MM.1S (cell line): ENCODE measurements at regions not wholly inside any gene's neighbourhood (a gene's known extent, or its start where the extent isn't known, plus 50 kb on each side); places are given as distances from the start of the nearest gene placed in this dataset.
"Not testable (repeated sequence)": the region's sequence is repeated elsewhere in the genome, so short reads cannot be mapped to it uniquely, and the experiment has no call there.

ENCODE experiments used
- DNase-seq: peaks from one replicate; pipeline ENCODE4 v3.0.0-alpha.2; 2015
- H2AFZ ChIP-seq: fragments of 300-600 bp; sonication (generic); 2 replicates; pipeline ENCODE4 v1.6.0; 2016; ENCODE audit warnings: antibody characterized with exemption, low read length
- H3F3A ChIP-seq: fragments of 300-600 bp; sonication (generic); 2 replicates; pipeline ENCODE4 v1.6.1; 2016; ENCODE audit warnings: mild to moderate bottlenecking, antibody characterized with exemption, low read length, moderate library complexity, mixed read lengths; ENCODE audit not compliant: insufficient read depth
- H3K27ac ChIP-seq: fragments of 300-600 bp; sonication (generic); 2 replicates; pipeline ENCODE4 v1.5.1; 2016; ENCODE audit warnings: mild to moderate bottlenecking, low read length
- H3K27me3 ChIP-seq: fragments of 300-600 bp; sonication (generic); replicated peaks from 2 replicates; pipeline ENCODE4 v1.6.0; 2016; ENCODE audit warnings: low read length; ENCODE audit not compliant: insufficient read depth
- H3K36me3 ChIP-seq: fragments of 300-600 bp; sonication (generic); replicated peaks from 2 replicates; pipeline ENCODE4 v1.6.1; 2016; ENCODE audit warnings: mild to moderate bottlenecking, low read length, mixed read lengths; ENCODE audit not compliant: insufficient read depth
- H3K4me1 ChIP-seq: fragments of 300-600 bp; sonication (generic); 2 replicates; pipeline ENCODE4 v1.6.1; 2016; ENCODE audit warnings: low read length, mixed read lengths
- H3K4me2 ChIP-seq: fragments of 300-600 bp; sonication (generic); 2 replicates; pipeline ENCODE4 v1.6.0; 2016; ENCODE audit warnings: low read depth, low read length
- H3K4me3 ChIP-seq: fragments of 300-600 bp; sonication (generic); 2 replicates; pipeline ENCODE4 v1.5.1; 2016; ENCODE audit warnings: low read length, mixed read lengths
- H3K79me2 ChIP-seq: fragments of 300-600 bp; sonication (generic); 2 replicates; pipeline ENCODE4 v1.6.1; 2016; ENCODE audit warnings: mixed run types, low read length, mixed read lengths
- H3K9ac ChIP-seq: fragments of 300-600 bp; sonication (generic); 2 replicates; pipeline ENCODE4 v1.6.1; 2016; ENCODE audit warnings: low read length, mixed read lengths
- H3K9me2 ChIP-seq: fragments of 300-600 bp; sonication (generic); replicated peaks from 2 replicates; pipeline ENCODE4 v1.6.1; 2016; ENCODE audit warnings: mild to moderate bottlenecking, low read length, mixed read lengths; ENCODE audit not compliant: insufficient read depth
- H3K9me3 ChIP-seq: fragments of 300-600 bp; sonication (generic); replicated peaks from 2 replicates; pipeline ENCODE4 v1.6.1; 2016; ENCODE audit warnings: mild to moderate bottlenecking, low read length, mixed read lengths; ENCODE audit not compliant: insufficient read depth
- H4K20me1 ChIP-seq: fragments of 300-600 bp; sonication (generic); 2 replicates; pipeline ENCODE4 v1.6.1; 2016; ENCODE audit warnings: mild to moderate bottlenecking, low read length, moderate library complexity, mixed read lengths; ENCODE audit not compliant: insufficient read depth

DNA sequence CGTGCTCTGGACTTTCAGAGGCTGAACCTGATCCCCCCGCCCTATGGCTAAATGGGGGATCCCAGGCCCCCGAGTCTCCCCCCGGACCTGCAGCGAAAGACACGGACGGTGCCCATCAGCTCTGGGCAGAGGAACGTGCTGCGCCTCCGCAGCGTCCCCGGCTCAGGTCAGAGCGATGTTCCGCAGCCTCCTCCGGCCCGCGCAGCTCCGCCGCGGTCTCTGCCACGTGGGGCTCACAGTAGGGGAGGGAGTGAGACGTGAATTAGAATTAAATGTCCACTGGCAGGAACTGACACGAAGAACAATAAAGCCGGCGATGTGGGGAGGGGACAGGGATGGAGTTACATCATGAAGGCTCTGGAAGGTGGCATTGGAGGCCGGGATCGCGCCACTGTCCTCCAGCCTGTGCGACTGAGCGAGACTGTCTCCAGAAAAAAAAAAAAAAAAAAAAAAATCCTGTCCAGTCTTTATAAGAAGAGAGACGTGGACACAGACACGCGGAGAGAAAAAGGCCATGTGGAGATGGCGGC lies 4053.0 kb upstream of the TPTE start:
- H3K27me3 ChIP-seq, H3K9me2 ChIP-seq, H3K79me2 ChIP-seq, H3K9ac ChIP-seq, H3K27ac ChIP-seq, H3K36me3 ChIP-seq, H3F3A ChIP-seq, H3K9me3 ChIP-seq, H2AFZ ChIP-seq, H3K4me3 ChIP-seq, H3K4me1 ChIP-seq, DNase-seq, H4K20me1 ChIP-seq, H3K4me2 ChIP-seq: not testable (repeated sequence)

DNA sequence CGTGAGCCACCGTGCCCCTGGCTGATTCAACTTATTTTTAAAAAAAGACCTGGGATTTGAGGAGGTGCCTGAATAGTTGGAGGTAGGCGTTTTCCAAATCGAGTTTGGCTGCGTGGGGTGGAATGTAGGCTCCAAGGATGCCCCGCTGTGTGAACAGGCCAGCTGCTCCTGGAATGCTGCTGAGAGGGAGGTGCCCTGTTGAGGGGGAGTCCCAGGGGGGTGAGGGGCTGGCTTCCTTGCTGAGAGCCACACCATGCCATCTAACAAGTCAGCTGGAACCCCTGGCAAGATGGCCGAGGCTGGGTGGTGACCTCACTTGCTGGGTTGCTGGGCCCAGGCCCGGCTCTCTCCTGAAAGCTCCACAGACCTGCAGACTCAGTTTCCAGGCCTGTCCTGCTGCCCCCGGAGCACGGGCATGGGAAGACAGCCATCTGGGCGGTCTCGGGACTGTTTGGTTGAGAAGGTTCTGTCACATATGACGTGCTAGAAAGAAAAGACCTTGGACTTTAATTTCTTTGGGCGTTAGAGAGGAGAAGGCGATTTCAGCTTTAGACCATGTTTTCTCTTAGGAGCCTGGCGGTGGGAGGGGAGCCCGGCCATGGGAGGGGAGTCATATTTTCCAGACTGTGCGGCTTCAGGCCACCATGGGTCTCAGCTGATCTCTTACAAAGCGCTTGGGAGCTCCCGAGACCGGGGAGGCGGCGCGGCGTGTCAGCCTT lies 4047.0 kb upstream of the TPTE start:
- not testable (repeated sequence) for H4K20me1 ChIP-seq, H3K27me3 ChIP-seq, H3K4me1 ChIP-seq, H3K36me3 ChIP-seq, H3K27ac ChIP-seq, H2AFZ ChIP-seq, H3F3A ChIP-seq, H3K9me2 ChIP-seq, DNase-seq, H3K79me2 ChIP-seq, H3K9ac ChIP-seq, H3K4me3 ChIP-seq, H3K4me2 ChIP-seq, H3K9me3 ChIP-seq

DNA sequence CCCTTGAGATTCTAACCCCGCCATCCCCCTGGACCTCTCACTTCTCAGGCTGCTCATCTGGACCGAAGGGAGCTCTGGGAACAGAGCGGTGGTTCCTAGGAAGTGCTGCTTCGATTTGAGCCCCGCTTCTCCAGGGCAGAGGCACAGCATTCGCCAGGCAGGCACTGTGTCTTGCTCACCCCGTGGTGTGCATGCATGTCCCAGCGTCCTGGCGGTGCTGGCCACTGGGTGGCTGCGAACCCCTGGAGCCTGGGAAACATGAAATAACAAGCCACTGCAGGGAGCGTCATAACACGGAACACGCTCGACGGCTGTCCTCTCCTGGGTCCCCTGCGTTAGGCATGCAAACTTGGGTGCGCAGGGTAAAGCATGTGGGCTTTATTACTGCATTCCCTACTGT lies 4040.3 kb upstream of the TPTE start:
- not testable (repeated sequence) for H2AFZ ChIP-seq, H3K4me2 ChIP-seq, H3K27me3 ChIP-seq, H3K9me2 ChIP-seq, H3K9me3 ChIP-seq, H3K36me3 ChIP-seq, H3K4me1 ChIP-seq, H3F3A ChIP-seq, H3K27ac ChIP-seq, H3K4me3 ChIP-seq, H4K20me1 ChIP-seq, H3K9ac ChIP-seq, DNase-seq, H3K79me2 ChIP-seq

DNA sequence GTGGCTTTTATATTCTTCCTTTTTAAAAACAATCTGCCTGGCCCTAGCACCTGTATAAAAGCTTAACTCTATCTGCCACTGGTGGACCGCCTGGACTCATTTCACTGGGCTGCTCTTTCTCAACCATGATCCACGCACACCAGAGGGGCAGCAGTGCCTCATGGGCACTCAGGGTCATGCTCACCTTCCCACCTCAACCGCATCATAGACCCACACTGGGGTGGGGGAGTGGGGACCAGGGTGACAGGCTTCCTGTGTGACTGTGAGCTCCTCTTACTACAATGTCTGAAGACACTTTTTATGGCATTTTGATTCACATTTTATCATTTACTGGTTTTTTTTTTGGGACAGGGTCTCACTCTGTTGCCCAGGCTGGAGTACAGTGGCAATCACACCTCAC lies 4038.8 kb upstream of the TPTE start:
- H3K27ac ChIP-seq, H3K79me2 ChIP-seq, H3K9me2 ChIP-seq, H3K27me3 ChIP-seq, DNase-seq, H3K4me2 ChIP-seq, H3K9ac ChIP-seq, H3K4me1 ChIP-seq, H4K20me1 ChIP-seq, H3F3A ChIP-seq, H2AFZ ChIP-seq, H3K36me3 ChIP-seq, H3K4me3 ChIP-seq, H3K9me3 ChIP-seq: not testable (repeated sequence)

DNA sequence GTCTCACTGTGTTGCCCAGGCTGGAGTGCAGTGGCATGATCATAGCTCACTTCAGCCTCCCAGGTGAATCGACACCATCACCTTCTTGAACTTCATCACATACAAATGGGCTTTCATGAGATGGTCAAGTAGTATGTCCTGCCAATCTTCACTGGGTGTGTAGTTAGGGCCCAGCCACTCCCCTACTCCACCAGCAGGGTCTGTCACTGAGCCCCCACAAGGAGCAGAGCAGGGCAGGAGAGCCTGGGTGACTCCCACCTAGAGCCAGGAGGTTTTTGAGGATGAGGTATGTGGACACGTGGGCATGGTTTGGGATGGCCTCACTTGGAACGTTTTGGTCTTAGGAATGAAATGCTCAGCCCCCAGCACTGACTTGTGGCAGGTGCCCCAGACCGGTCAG lies 4037.7 kb upstream of the TPTE start:
- not testable (repeated sequence) for H2AFZ ChIP-seq, DNase-seq, H3K9me2 ChIP-seq, H3K4me1 ChIP-seq, H3K4me3 ChIP-seq, H4K20me1 ChIP-seq, H3K27ac ChIP-seq, H3K36me3 ChIP-seq, H3K9me3 ChIP-seq, H3K9ac ChIP-seq, H3K79me2 ChIP-seq, H3F3A ChIP-seq, H3K4me2 ChIP-seq, H3K27me3 ChIP-seq

DNA sequence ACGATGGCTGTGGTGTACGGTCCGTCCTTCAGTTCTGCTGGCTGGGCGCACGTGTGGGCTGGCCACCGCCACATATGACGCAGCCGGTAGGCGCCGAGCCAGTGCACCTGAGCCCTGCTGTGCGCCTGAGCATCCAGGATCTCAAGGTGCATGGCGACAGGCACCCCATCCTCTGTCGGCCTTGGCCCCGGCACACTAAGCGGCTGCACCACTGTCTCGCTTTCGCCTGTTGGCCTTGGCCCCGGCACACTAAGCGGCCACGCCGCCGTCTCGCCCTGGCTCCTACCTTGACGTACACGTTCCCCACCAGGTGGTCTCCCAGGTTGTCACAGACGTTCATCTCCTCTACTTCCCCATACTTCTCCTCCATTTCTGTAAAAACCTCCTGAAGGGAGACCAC lies 4034.6 kb upstream of the TPTE start:
- not testable (repeated sequence) for H3K4me1 ChIP-seq, H3K9ac ChIP-seq, H3K79me2 ChIP-seq, H3K4me3 ChIP-seq, H3K4me2 ChIP-seq, H3K27me3 ChIP-seq, H4K20me1 ChIP-seq, H3K36me3 ChIP-seq, H3K27ac ChIP-seq, H2AFZ ChIP-seq, H3K9me3 ChIP-seq, DNase-seq, H3F3A ChIP-seq, H3K9me2 ChIP-seq

DNA sequence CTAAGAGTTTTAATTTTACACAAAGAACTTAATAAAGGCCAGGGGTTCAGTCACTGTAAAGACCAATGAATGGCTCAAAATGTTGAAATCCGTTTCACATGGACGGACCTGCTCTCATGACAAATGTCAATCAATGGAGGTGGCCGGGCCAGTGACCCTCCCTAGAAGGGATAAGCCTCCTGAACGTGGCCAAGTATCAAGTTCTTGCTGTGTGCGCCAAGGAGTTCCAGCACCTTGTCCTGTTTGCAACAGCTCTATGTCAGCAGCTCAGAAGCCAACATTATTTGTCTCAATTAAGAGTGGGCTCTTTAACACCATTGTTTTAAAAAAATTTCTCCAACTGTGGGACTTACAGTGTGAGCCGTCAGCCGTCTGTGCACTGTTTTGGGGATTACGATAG lies 4028.7 kb upstream of the TPTE start:
- not testable (repeated sequence) for H3K4me2 ChIP-seq, H3K9ac ChIP-seq

DNA sequence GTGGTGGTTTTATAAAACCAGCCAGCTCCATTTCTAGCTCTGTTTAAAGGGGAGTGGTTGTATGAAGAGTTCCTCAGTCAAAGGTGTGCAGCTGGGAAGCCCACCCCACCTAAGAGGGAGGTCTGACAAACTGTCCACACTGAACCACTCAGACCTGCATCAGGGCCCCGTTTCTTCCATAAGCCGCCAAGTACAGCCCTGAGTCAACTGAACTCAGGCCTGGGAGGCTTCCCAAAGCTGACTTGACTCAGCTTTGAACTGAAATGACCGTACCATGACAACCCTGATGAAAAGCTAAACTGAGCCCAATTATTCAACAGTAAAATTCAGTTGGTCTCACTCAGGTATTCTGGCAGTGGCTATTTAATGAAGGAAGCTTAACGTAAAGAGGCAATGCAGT lies 4027.4 kb upstream of the TPTE start:
- H3K27ac ChIP-seq, H3K9me2 ChIP-seq, H3K36me3 ChIP-seq, H3K4me1 ChIP-seq, H3K9ac ChIP-seq, H3K9me3 ChIP-seq, H2AFZ ChIP-seq, H3K4me2 ChIP-seq, H4K20me1 ChIP-seq, H3F3A ChIP-seq, DNase-seq, H3K27me3 ChIP-seq, H3K79me2 ChIP-seq, H3K4me3 ChIP-seq: not testable (repeated sequence)

More for the DNA sequence above, 4028.7 kb upstream of the TPTE start:
- not testable (repeated sequence) for H3F3A ChIP-seq, H3K9me2 ChIP-seq, H2AFZ ChIP-seq, H3K27me3 ChIP-seq, DNase-seq, H3K4me3 ChIP-seq, H4K20me1 ChIP-seq, H3K79me2 ChIP-seq, H3K9me3 ChIP-seq, H3K36me3 ChIP-seq, H3K4me1 ChIP-seq, H3K27ac ChIP-seq
